ENCODE measurements at regions not wholly inside any gene's neighbourhood (a gene's known extent, or its start where the extent isn't known, plus 50 kb on each side); places are given as distances from the start of the nearest gene placed in this dataset.

DNA sequence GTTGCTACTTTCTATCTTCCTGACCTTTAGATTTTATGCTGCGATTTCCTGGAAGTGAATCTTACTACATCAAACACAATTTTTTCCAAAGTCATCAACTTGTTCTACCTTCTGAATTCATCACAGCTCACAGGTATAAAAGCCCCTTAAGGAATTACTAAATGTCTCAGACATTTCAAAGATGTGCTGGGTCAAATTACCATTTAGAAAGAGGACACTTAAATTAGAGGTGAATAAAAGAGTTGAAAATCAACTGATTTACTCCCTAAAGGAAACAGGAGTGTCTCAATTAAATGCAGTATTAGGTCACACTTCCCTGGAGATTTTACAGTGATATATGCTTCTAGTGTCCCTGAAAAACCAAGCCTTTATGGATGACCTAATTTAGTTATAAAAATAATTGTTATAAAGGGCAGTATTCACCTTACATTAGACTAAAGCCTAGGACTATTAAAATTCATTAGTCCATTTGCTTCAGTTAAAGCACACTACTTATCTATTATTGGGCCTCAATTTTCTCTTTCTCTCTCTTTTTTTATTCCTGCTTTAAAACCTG lies 128.8 kb downstream of the GMNC start:
- CTCF ChIA-PET (ENCODE audit: low intra/inter-chr PET ratio, low total read pairs) = no interaction called here
- no peak overlapping the region for H2AFZ ChIP-seq (ENCODE audit: low read length)
- H3K27ac ChIP-seq (ENCODE audit: extremely low read length, insufficient read depth, low read length) = no peak overlapping the region
- POLR2A ChIA-PET = no interaction called here
- DNase-seq (ENCODE audit: low spot score) (no peak), FAIRE-seq (no peak), ATAC-seq (no peak)
- TF ChIP-seq ZNF282 (IDR thresholded peaks at IDR 0.05; ENCODE audit: partially characterized antibody) (no peak), RFXAP (CRISPR knock-in tag; IDR thresholded peaks at IDR 0.05; ENCODE audit: borderline replicate concordance) (no peak), XBP1 (CRISPR knock-in tag; IDR thresholded peaks at IDR 0.05) (no peak), ZNF383 (CRISPR knock-in tag; IDR thresholded peaks at IDR 0.05; ENCODE audit: borderline replicate concordance) (no peak), THYN1 (CRISPR knock-in tag; IDR thresholded peaks at IDR 0.05; ENCODE audit: borderline replicate concordance, low read depth) (no peak), MYC (CRISPR knock-in tag; IDR thresholded peaks at IDR 0.05; ENCODE audit: borderline replicate concordance) (no peak), GATA4 (IDR thresholded peaks at IDR 0.05; ENCODE audit: borderline replicate concordance, low read depth) (no peak), ZZZ3 (CRISPR knock-in tag; IDR thresholded peaks at IDR 0.05; ENCODE audit: borderline replicate concordance) (no peak), KLF13 (CRISPR knock-in tag; IDR thresholded peaks at IDR 0.05) (no peak), ARNT (IDR thresholded peaks at IDR 0.05) (no peak)
- 36% methylated on average over 1 of the region's 1 CpG for WGBS (ENCODE audit: low lambda C conversion rate)
- H3K4me3 ChIP-seq (replicated peaks in 1 of 3; ENCODE audit: insufficient read depth in 1 of 3, low read depth in 2 of 3, low read length in 3 of 3) = no peak overlapping the region
- no peak overlapping the region for H3K4me2 ChIP-seq (ENCODE audit: low read depth, low read length)
- no peaks in the 10 kb centered on the region for H3K79me2 ChIP-seq (ENCODE audit: insufficient read depth, low read length)
- no TSS peak for BruUV-seq (replicated peaks)
- H3K27me3 ChIP-seq (ENCODE audit: control insufficient read depth in 1 of 2, insufficient read depth in 2 of 2, low read length in 2 of 2) = no peaks in the 10 kb centered on the region
- H3K36me3 ChIP-seq (replicated peaks in 1 of 2; ENCODE audit: control insufficient read depth in 1 of 2, insufficient read depth in 2 of 2, low read length in 2 of 2) = no peaks in the 10 kb centered on the region
- in situ Hi-C loops (cut with HindIII; ENCODE audit: extremely low pct_ligation_motif_present, low pct_unique_long_range_greater_than_20kb) = no loop called here
- H3K9me3 ChIP-seq (ENCODE audit: low read length) = no peaks in the 10 kb centered on the region
- no peaks in the 10 kb centered on the region for H3K4me1 ChIP-seq (ENCODE audit: insufficient read depth, low read length)
- intact Hi-C loops (cut with micrococcal nuclease; ENCODE audit: unreplicated experiment) = no loop called here
- H3K9ac ChIP-seq (ENCODE audit: insufficient read depth, low read depth, low read length) = no peak overlapping the region
- no peaks in the 10 kb centered on the region for H4K20me1 ChIP-seq (ENCODE audit: insufficient read depth, low read length)

GRCh38 chr3:190731596-190731995 lies 130.9 kb downstream of the GMNC start:
- WGBS (ENCODE audit: low lambda C conversion rate) = 13% methylated on average over 2 of the region's 2 CpGs
- no TSS peak for BruUV-seq (replicated peaks)
- ChIA-PET POLR2A (no interaction called here), CTCF (ENCODE audit: low intra/inter-chr PET ratio, low total read pairs) (no interaction called here)
- H3K79me2 ChIP-seq (ENCODE audit: insufficient read depth, low read length) = no peaks in the 10 kb centered on the region
- no peak overlapping the region for H3K27ac ChIP-seq (ENCODE audit: extremely low read length, insufficient read depth, low read length)
- H3K9ac ChIP-seq (ENCODE audit: insufficient read depth, low read depth, low read length) = no peak overlapping the region
- FAIRE-seq (no peak), DNase-seq (ENCODE audit: low spot score) (no peak), ATAC-seq (no peak)
- H3K36me3 ChIP-seq (replicated peaks in 1 of 2; ENCODE audit: control insufficient read depth in 1 of 2, insufficient read depth in 2 of 2, low read length in 2 of 2) = no peaks in the 10 kb centered on the region
- intact Hi-C loops (cut with micrococcal nuclease; ENCODE audit: unreplicated experiment) = no loop called here
- no peak overlapping the region for H3K4me3 ChIP-seq (replicated peaks in 1 of 3; ENCODE audit: insufficient read depth in 1 of 3, low read depth in 2 of 3, low read length in 3 of 3)
- no peak overlapping the region for H2AFZ ChIP-seq (ENCODE audit: low read length)
- no peaks in the 10 kb centered on the region for H4K20me1 ChIP-seq (ENCODE audit: insufficient read depth, low read length)
- no peak overlapping the region for H3K4me2 ChIP-seq (ENCODE audit: low read depth, low read length)
- in situ Hi-C loops (cut with HindIII; ENCODE audit: extremely low pct_ligation_motif_present, low pct_unique_long_range_greater_than_20kb) = no loop called here
- no peaks in the 10 kb centered on the region for H3K4me1 ChIP-seq (ENCODE audit: insufficient read depth, low read length)
- H3K9me3 ChIP-seq (ENCODE audit: low read length) = no peaks in the 10 kb centered on the region
- H3K27me3 ChIP-seq (ENCODE audit: control insufficient read depth in 1 of 2, insufficient read depth in 2 of 2, low read length in 2 of 2) = no peaks in the 10 kb centered on the region
- TF ChIP-seq MIER2 (CRISPR knock-in tag; IDR thresholded peaks at IDR 0.05) (no peak), MZF1 (CRISPR knock-in tag; IDR thresholded peaks at IDR 0.05; ENCODE audit: borderline replicate concordance) (no peak), ZNF256 (CRISPR knock-in tag; conservative IDR thresholded peaks at IDR 0.05) (no peak), ZSCAN31 (CRISPR knock-in tag; IDR thresholded peaks at IDR 0.05; ENCODE audit: low read depth) (no peak)
- TF ChIP-seq, protein P1, sequence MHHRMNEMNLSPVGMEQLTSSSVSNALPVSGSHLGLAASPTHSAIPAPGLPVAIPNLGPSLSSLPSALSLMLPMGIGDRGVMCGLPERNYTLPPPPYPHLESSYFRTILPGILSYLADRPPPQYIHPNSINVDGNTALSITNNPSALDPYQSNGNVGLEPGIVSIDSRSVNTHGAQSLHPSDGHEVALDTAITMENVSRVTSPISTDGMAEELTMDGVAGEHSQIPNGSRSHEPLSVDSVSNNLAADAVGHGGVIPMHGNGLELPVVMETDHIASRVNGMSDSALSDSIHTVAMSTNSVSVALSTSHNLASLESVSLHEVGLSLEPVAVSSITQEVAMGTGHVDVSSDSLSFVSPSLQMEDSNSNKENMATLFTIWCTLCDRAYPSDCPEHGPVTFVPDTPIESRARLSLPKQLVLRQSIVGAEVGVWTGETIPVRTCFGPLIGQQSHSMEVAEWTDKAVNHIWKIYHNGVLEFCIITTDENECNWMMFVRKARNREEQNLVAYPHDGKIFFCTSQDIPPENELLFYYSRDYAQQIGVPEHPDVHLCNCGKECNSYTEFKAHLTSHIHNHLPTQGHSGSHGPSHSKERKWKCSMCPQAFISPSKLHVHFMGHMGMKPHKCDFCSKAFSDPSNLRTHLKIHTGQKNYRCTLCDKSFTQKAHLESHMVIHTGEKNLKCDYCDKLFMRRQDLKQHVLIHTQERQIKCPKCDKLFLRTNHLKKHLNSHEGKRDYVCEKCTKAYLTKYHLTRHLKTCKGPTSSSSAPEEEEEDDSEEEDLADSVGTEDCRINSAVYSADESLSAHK (CRISPR knock-in tag; IDR thresholded peaks at IDR 0.05; ENCODE audit: borderline replicate concordance) = no peak
- TF ChIP-seq, protein P2, sequence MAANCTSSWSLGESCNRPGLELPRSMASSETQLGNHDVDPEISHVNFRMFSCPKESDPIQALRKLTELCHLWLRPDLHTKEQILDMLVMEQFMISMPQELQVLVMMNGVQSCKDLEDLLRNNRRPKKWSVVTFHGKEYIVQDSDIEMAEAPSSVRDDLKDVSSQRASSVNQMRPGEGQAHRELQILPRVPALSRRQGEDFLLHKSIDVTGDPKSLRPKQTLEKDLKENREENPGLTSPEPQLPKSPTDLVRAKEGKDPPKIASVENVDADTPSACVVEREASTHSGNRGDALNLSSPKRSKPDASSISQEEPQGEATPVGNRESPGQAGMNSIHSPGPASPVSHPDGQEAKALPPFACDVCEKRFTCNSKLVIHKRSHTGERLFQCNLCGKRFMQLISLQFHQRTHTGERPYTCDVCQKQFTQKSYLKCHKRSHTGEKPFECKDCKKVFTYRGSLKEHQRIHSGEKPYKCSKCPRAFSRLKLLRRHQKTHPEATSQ (CRISPR knock-in tag; IDR thresholded peaks at IDR 0.05; ENCODE audit: borderline replicate concordance) = no peak

Data from HepG2 (cell line).